Neutrophil (primary cell): ENCODE measurements at regions not wholly inside any gene's neighbourhood (a gene's known extent, or its start where the extent isn't known, plus 50 kb on each side); places are given as distances from the start of the nearest gene placed in this dataset.

Source experiments
- H3K27ac ChIP-seq: fragments of 200-600 bp; sonication (generic); 2 replicates; pipeline ENCODE4 v1.5.1; 2016; ENCODE audit warnings: mild to moderate bottlenecking, moderate library complexity
- H3K27me3 ChIP-seq: fragments of 200-600 bp; sonication (generic); 2 replicates; pipeline ENCODE4 v1.6.0; 2016; ENCODE audit warnings: mild to moderate bottlenecking
- H3K36me3 ChIP-seq: fragments of 200-600 bp; sonication (generic); 2 replicates; pipeline ENCODE4 v1.5.1; 2017
- H3K4me1 ChIP-seq, 2 experiments: fragments of 200-600 bp in 1 of 2; sonication (generic) in 1 of 2; 1 replicate in 1 of 2; 2 replicates in 1 of 2; pipeline versions ENCODE4 v1.5.1 to v1.6.1; 2013 to 2016; ENCODE audit warnings: low read depth in 1 of 2, low read length in 1 of 2, mild to moderate bottlenecking in 1 of 2, moderate library complexity in 1 of 2; ENCODE audit not compliant: control insufficient read depth in 1 of 2, insufficient read depth in 1 of 2
- H3K4me3 ChIP-seq, 2 experiments: fragments of 200-600 bp in 1 of 2; sonication (generic) in 1 of 2; 1 replicate in 1 of 2; 2 replicates in 1 of 2; pipeline ENCODE4 v1.5.1; 2013 to 2016; ENCODE audit warnings: low read depth in 1 of 2, low read length in 1 of 2, mild to moderate bottlenecking in 1 of 2, moderate library complexity in 1 of 2
- H3K9me3 ChIP-seq: fragments of 200-600 bp; sonication (generic); 2 replicates; pipeline ENCODE4 v1.5.1; 2016
- TF ChIP-seq, protein P1 (sequence below): fragments of 200-600 bp; sonication (generic); IDR thresholded peaks from 2 replicates; pipeline ENCODE4 v1.5.1; 2016; ENCODE audit warnings: antibody characterized with exemption

DNA sequence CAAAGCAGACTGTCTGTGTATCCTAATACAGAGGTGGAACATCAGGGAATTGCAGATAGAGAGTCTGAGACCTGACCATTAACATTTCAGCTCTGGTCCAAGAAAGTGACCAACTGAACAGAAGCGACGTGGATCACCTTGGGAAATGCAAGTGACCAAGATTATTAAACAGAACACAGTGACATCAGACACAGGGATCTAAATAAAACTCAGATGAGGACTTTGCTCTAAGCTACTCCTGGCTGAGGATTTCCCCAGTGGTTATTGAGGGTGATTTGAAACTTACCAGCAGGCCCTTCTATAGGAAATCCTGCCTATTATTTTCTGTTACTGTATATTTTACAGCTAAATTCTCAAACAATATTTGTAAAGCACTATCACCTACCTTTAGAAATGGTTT lies 436.0 kb downstream of the TMEM38B start:
- H3K4me3 ChIP-seq, result no peak overlapping the region
- no peaks in the 10 kb centered on the region for H3K36me3 ChIP-seq
- H3K27me3 ChIP-seq, result no peaks in the 10 kb centered on the region
- H3K27ac ChIP-seq, result no peak overlapping the region
- TF ChIP-seq, protein P1, sequence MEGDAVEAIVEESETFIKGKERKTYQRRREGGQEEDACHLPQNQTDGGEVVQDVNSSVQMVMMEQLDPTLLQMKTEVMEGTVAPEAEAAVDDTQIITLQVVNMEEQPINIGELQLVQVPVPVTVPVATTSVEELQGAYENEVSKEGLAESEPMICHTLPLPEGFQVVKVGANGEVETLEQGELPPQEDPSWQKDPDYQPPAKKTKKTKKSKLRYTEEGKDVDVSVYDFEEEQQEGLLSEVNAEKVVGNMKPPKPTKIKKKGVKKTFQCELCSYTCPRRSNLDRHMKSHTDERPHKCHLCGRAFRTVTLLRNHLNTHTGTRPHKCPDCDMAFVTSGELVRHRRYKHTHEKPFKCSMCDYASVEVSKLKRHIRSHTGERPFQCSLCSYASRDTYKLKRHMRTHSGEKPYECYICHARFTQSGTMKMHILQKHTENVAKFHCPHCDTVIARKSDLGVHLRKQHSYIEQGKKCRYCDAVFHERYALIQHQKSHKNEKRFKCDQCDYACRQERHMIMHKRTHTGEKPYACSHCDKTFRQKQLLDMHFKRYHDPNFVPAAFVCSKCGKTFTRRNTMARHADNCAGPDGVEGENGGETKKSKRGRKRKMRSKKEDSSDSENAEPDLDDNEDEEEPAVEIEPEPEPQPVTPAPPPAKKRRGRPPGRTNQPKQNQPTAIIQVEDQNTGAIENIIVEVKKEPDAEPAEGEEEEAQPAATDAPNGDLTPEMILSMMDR, result no peak
- no peaks in the 10 kb centered on the region for H3K9me3 ChIP-seq
- H3K4me1 ChIP-seq, result no peaks in the 10 kb centered on the region

DNA sequence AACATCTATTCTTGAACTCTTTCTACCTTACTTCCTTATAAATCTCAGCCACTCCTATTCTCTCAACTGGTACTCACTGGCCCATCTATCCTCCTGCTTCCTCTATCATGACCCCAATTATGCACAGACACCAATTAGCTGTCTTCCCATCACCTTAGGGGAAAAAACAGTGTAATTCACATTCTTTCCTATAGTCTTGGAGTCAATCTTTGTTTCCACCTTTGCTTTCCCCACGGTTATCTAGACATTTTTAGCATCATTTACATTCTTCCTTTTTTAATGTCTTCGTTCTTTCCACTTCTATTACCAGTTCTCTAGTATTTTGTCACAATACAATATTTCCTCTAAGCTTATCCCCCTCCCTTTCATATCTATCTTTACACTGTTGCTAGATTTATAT lies 449.4 kb downstream of the TMEM38B start:
- no peak overlapping the region for H3K27ac ChIP-seq
- no peaks in the 10 kb centered on the region for H3K4me1 ChIP-seq
- TF ChIP-seq, protein P1, result no peak
- no peaks in the 10 kb centered on the region for H3K36me3 ChIP-seq
- no peaks in the 10 kb centered on the region for H3K27me3 ChIP-seq
- H3K9me3 ChIP-seq, result no peaks in the 10 kb centered on the region
- H3K4me3 ChIP-seq, result no peak overlapping the region

DNA sequence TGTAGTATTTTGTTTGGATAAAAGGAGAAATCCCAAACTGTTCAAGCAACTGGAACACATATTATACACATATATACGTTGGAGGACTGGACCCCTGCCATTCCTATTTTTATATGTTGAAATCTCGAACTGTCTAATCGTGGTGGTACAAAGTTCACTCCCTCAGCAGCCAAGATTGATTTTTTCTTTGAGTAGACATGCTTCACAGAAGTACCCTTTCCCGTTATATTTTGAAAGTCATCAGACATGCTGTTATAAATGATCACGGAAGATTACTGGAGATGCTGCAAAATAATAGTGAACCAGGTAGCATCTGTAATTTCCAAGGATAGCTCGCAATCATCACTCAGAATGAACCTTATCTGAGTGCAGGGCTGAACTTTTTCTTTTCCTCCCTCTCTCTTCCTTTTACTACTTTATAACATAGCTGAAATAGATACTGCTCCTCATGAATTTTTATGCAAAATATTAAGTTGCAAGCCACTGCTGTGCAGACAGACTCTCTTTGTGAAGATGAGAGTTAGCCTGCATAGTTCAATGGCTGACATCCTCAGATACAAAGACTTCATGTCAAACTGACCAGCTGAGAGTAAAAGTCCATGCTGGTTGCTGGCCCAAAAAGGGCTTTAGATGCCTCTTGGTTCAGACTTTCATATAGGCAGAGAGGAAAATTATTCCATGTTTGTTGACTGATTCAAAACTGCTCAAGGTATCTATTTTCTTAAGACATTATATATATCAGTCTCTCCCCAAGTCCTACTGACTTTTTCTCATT lies 451.9 kb downstream of the TMEM38B start:
- no peaks in the 10 kb centered on the region for H3K4me1 ChIP-seq
- no peak overlapping the region for H3K27ac ChIP-seq
- H3K36me3 ChIP-seq, result no peaks in the 10 kb centered on the region
- no peaks in the 10 kb centered on the region for H3K27me3 ChIP-seq
- H3K4me3 ChIP-seq, result no peak overlapping the region
- no peaks in the 10 kb centered on the region for H3K9me3 ChIP-seq
- TF ChIP-seq, protein P1, result no peak

- no peak overlapping the region for H3K4me3 ChIP-seq
- no peaks in the 10 kb centered on the region for H3K27me3 ChIP-seq
- H3K9me3 ChIP-seq, result no peaks in the 10 kb centered on the region
- TF ChIP-seq, protein P1, result no peak
- H3K27ac ChIP-seq, result no peak overlapping the region
- H3K4me1 ChIP-seq, result no peaks in the 10 kb centered on the region
- no peaks in the 10 kb centered on the region for H3K36me3 ChIP-seq
These were observed 452.5 kb downstream of the TMEM38B start for GRCh38 chr9:106146886-106147285.

- H3K36me3 ChIP-seq, result no peaks in the 10 kb centered on the region
- no peak overlapping the region for H3K4me3 ChIP-seq
- no peaks in the 10 kb centered on the region for H3K9me3 ChIP-seq
- H3K4me1 ChIP-seq, result no peaks in the 10 kb centered on the region
- H3K27ac ChIP-seq, result no peak overlapping the region
- TF ChIP-seq, protein P1, result no peak
- H3K27me3 ChIP-seq, result no peaks in the 10 kb centered on the region
These were observed 455.6 kb downstream of the TMEM38B start for GRCh38 chr9:106149956-106150355.
